Upper lobe of right lung (tissue), 1 donor: ENCODE measurements at regions not wholly inside any gene's neighbourhood (a gene's known extent, or its start where the extent isn't known, plus 50 kb on each side); places are given as distances from the start of the nearest gene placed in this dataset.
A peak's percentile ranks its signal among the peaks of the same experiment; 100 is the strongest.
"Not testable (repeated sequence)": the region's sequence is repeated elsewhere in the genome, so short reads cannot be mapped to it uniquely, and the experiment has no call there.

Experiments used
- ATAC-seq: fragments of 200-7000 bp; cut with Tn5 transposase; one replicate; pipeline ENCODE4 v1.9.1; 2020; ENCODE audit warnings: mild to moderate bottlenecking, moderate library complexity
- DNase-seq: peaks from one replicate; pipeline ENCODE4 v3.0.0-alpha.2; 2020
- H3K27ac ChIP-seq: fragments of 200-600 bp; one replicate; pipeline ENCODE4 v1.8.0; 2022
- H3K27me3 ChIP-seq: fragments of 200-600 bp; one replicate; pipeline ENCODE4 v1.8.0; 2022; ENCODE audit warnings: mild to moderate bottlenecking
- H3K36me3 ChIP-seq: fragments of 200-600 bp; one replicate; pipeline ENCODE4 v1.8.0; 2022
- H3K4me1 ChIP-seq: fragments of 200-600 bp; one replicate; pipeline ENCODE4 v1.8.0; 2022
- H3K4me3 ChIP-seq: fragments of 200-600 bp; one replicate; pipeline ENCODE4 v1.8.0; 2022; ENCODE audit warnings: mild to moderate bottlenecking
- H3K9me3 ChIP-seq: fragments of 200-600 bp; one replicate; pipeline ENCODE4 v1.8.0; 2022
- CTCF ChIP-seq: fragments of 200-600 bp; IDR thresholded peaks from one replicate; pipeline ENCODE4 v1.8.0; 2022; ENCODE audit warnings: antibody characterized with exemption
- intact Hi-C: fragments of 100-400 bp; cut with DNase I; formaldehyde crosslinking; loops from one replicate; pipeline ENCODE4 v1.11.0; 2022
- donor health status: DM: no; HTN: yes; CAD: no; lungs with severe emphysema.

- no peak for TF ChIP-seq CTCF
- no peak for DNase-seq
- H3K27me3 ChIP-seq = peaks cover 12% of the 10 kb centered on the region
- no peaks in the 10 kb centered on the region for H3K9me3 ChIP-seq
- H3K4me3 ChIP-seq = no peak overlapping the region
- ATAC-seq = no peak
- no peak overlapping the region for H3K27ac ChIP-seq
- peaks cover 3% of the 10 kb centered on the region for H3K4me1 ChIP-seq
- no peaks in the 10 kb centered on the region for H3K36me3 ChIP-seq
- intact Hi-C loops = no loop called here
Observed at GRCh38 chr4:1523506-1523905, 117.3 kb upstream of the NKX1-1 start.

- intact Hi-C loops = no loop called here
- Histone ChIP-seq H3K36me3 (no peaks in the 10 kb centered on the region), H3K27ac (no peak overlapping the region), H3K27me3 (peaks cover 13% of the 10 kb centered on the region), H3K9me3 (no peaks in the 10 kb centered on the region), H3K4me1 (peaks cover 3% of the 10 kb centered on the region), H3K4me3 (no peak overlapping the region)
- no peak for ATAC-seq
- no peak for DNase-seq
- no peak for TF ChIP-seq CTCF
Observed at GRCh38 chr4:1523033-1523432, 116.8 kb upstream of the NKX1-1 start.

GRCh38 chr4:1522606-1523005 is 116.4 kb upstream of the NKX1-1 start:
- ATAC-seq (no peak), DNase-seq (no peak)
- H3K27ac ChIP-seq = no peak overlapping the region
- no peaks in the 10 kb centered on the region for H3K36me3 ChIP-seq
- peaks cover 17% of the 10 kb centered on the region for H3K27me3 ChIP-seq
- intact Hi-C loops = no loop called here
- H3K4me1 ChIP-seq = peaks cover 3% of the 10 kb centered on the region
- no peak for TF ChIP-seq CTCF
- no peak overlapping the region for H3K4me3 ChIP-seq
- no peaks in the 10 kb centered on the region for H3K9me3 ChIP-seq

GRCh38 chr4:1521821-1522361 is 115.6 kb upstream of the NKX1-1 start:
- intact Hi-C loops = no loop called here
- no peak for ATAC-seq
- Histone ChIP-seq H3K27ac (no peak overlapping the region), H3K9me3 (no peaks in the 10 kb centered on the region), H3K4me1 (peaks cover 3% of the 10 kb centered on the region), H3K36me3 (no peaks in the 10 kb centered on the region), H3K27me3 (peaks cover 20% of the 10 kb centered on the region), H3K4me3 (no peak overlapping the region)
- no peak for TF ChIP-seq CTCF
- DNase-seq = peak; percentile 50

- H3K27me3 ChIP-seq = peaks cover 29% of the 10 kb centered on the region
- not testable (repeated sequence) for H3K27ac ChIP-seq
- ATAC-seq = peak; percentile 39
Observed at GRCh38 chr4:1520795-1521576, 114.7 kb upstream of the NKX1-1 start.

GRCh38 chr4:1519787-1520661 is 113.8 kb upstream of the NKX1-1 start:
- intact Hi-C loops = no loop called here

More at GRCh38 chr4:1520795-1521576, 114.7 kb upstream of the NKX1-1 start:
- H3K4me1 ChIP-seq, H3K9me3 ChIP-seq, intact Hi-C loops, H3K36me3 ChIP-seq: not testable (repeated sequence)
- peak; percentile 57 for DNase-seq
- H3K4me3 ChIP-seq = peak overlapping the region; percentile 15

More at GRCh38 chr4:1519787-1520661, 113.8 kb upstream of the NKX1-1 start:
- H3K4me3 ChIP-seq = no peak overlapping the region
- H3K4me1 ChIP-seq = peaks cover 3% of the 10 kb centered on the region
- no peaks in the 10 kb centered on the region for H3K36me3 ChIP-seq
- peak; percentile 65 for DNase-seq
- H3K9me3 ChIP-seq = no peaks in the 10 kb centered on the region
- peaks cover 36% of the 10 kb centered on the region for H3K27me3 ChIP-seq
- H3K27ac ChIP-seq = no peak overlapping the region
- no peak for ATAC-seq
- no peak for TF ChIP-seq CTCF
